Activated CD4-positive, alpha-beta T cell treated with anti-CD3 and anti-CD28 coated beads, Interleukin-2, amount 50 U/mL, for 24 hours (primary cell): ENCODE measurements at regions not wholly inside any gene's neighbourhood (a gene's known extent, or its start where the extent isn't known, plus 50 kb on each side); places are given as distances from the start of the nearest gene placed in this dataset.

ENCODE experiments used
- DNase-seq, 2 donors: peaks; one replicate each; pipeline ENCODE4 v3.0.0-alpha.2; 2020; ENCODE audit warnings: low read depth in 1 of 2, low spot score in 1 of 2

DNA sequence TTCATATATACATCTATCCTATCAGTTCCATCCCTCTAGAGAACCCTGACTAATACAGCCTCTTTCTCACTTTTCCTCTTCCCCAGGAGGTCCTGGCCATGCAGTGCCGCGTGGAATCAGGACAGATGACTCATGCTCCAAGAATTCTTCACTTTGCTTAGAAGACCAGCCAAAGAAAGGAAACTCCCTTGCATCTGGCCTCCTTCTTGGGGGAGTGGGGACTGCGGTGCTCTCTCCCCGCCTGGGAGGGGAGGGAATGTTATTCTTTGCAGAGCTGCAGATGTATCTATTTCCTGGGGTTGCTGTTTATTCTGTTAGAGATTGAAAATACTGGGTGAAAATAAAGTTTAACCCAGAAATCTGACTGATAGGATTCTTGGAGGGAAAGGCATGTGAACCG, 111.5 kb upstream of the SH3BP4 start:
- DNase-seq: no peak

DNA sequence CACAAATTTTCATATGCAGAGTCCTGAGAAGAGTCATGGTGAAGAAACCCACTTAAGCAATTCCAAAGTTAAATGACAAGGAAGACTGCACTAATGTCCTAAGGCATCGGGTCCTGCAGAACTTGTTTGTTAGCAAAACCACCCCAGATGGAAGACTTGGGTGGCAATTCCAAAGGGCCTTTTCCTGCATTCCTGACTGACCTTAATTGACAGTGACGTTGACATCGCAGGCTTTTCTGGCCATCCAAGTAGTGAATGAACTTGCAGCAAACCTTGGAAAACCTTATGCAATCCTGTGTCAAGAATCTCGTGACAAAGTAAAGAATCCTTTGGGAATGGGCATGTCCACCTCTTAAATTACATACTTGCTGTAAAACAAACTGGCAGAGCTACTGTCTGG, 112.5 kb upstream of the SH3BP4 start:
- DNase-seq: no peak

DNA sequence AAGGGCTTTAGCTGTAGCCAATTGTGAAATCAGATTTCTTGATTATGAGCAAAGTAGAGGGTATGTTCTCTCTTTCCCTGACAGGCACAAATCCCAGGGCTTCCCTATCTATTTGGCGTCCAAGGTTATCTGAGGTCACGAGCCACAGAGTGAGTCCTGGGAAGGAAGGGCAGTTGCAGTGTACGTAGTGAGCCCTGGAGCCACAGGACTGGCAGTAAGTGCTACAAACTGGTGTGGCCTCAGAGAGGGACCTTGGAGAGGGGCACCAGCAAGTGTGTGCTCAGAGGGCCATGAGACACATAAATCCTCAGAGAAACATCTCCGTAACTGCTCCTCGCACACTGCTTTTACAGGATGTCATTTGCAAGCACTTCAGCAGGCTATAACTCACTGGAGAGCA, 115.5 kb upstream of the SH3BP4 start:
- DNase-seq: no peak

DNA sequence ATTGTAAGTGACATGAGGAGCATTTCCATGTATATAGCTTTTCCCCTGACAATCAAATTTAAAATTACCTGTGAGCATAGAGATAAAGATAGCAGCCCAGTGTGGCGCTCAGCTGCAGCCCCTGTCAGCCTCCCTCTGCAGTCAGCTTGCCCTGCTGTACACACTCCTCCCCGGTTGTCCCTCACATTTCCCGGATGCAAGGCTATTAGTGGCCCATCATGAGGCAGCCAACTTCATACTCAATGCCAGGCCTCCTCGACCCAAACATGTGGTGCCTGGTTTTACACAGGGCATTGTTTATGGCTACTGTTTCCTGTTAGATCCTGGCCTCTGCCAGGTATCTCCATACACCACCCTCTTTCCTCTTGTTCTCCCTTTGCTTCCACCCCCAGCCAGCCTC, 116.1 kb upstream of the SH3BP4 start:
- no peak for DNase-seq

DNA sequence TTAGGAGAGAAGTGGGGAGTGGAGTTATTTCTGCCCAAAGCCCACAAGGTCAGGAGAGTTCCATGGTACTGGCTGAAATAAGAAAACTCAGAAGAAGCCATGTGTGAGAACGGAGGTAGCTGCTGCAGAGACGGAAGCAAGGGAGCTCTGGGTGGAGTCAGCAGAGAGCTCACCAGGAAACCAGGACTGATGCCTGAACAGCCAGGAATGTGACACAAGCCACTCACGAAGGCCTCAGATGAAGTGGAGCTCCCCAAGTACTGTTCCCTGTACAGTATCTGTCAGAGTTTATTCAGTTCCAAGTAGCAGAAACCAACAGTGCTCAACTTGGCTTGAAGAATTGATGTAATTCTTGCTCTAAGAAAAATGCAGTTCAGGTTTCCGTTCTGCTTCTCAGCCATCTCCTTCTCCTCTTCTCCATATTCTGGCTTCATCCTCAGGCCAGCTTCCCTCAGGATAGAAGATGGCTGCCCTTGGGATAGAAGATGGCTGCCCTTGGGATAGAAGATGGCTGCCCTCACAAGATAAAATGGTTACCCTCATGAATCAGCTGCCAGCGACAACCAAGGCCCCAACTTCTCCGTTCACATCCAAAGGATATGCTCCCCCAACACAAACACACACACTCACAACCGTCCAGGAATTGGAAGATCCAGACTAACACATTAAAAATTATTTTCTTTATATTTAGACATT, 117.4 kb upstream of the SH3BP4 start:
- no peak for DNase-seq

DNA sequence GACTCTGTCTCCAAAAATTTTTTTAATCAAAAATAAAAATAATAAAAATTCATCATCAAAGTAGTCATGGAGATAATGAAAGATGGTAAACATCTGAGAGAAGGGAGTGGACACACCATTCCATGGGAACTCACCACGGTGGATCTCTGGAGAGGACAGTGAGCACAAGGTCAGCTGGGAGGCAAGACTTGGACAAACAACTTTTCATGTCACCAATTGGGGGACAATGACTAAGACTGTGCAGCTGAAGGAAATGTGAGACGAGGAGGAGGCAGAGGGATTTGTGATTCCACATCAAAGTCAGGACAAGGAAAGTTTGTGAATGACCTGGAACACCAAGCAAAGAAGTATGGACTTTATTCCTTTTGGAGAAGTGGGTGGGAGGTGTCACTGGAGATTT, 121.0 kb upstream of the SH3BP4 start:
- no peak for DNase-seq

DNA sequence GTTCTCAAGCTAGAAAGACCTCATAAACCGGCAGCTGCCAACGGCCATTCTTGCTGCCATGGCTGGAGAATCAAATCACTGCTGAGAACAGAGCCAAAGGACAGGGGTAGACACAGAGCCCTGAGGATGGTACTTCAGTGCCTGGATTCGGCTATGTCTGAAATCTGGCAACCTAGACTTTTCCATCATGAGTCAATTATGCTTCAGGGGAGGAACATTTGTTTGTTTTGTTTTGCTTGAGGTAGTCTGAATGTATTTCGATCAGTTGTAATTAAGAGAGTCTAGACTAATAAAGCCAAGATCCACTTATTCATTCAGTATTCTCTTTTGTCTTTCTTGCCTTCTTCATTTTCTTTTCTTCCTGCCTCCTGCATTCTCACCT, 122.8 kb upstream of the SH3BP4 start:
- DNase-seq: no peak

DNA sequence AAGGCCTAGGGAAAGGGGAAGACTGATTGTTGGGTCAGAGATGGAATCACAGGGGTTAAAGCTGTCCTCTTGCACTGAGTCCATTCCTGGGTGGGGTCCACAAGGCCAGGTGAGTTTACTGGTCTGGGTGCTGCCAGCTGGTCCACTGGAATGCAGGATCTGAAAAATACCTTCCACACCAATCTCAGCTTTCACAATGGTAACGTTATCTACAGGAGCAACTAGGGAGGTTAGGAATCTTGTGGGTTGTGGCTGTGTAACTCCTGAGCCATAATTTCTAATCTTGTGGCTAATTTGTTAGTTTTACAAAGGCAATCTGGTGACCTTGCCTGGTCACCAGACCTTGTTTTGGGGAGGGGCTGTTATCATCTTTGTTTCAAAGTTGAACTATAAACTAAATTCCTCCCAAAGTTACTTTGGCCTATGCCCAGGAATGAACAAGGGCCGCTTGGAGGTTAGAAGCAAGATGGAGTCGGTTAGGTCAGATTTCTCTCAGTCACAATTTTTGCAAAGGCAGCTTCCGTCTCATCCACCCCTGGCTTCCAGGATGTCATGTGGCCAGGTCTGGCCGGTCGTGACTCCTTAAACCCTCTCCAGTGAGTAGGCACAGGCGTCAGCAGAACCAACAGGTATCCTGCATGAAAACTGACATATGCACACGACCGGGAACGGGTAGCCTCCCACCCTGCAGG, 123.3 kb upstream of the SH3BP4 start:
- DNase-seq: no peak

DNA sequence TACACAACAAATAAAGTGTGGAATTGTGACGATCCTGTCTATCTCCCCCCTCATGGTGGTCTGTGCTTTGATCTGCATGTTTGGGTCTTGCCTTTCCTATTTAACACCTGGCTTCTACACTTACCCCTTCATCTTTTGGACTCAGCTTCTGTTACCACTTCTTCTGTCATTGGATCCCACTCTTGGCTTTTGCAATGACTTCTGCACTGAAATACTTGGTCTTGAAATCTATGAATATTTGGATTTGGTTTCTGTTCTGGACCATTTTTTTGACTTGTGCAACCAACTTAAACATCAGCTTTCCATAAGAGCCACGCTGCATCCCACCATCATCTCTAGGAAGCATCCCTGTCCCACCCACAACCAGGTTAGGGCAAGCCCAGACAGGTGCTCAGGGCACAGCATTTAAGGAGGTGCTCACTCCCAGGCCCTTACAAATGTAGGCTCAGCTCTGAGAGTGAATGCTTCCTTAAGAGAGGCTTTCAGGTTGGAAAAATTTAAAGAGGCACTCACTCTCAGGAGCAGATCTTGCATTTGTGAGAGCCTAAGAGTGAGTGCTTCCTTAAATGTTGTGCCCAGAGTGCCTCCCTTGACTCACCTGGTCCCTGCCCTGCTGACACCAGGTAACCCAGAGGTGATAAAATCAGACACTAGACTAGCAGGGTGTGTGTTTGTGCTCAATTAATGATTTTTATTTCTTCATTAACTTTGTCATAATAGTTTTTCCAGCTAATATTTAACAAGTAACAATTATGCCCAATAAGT, 124.5 kb upstream of the SH3BP4 start:
- no peak for DNase-seq

DNA sequence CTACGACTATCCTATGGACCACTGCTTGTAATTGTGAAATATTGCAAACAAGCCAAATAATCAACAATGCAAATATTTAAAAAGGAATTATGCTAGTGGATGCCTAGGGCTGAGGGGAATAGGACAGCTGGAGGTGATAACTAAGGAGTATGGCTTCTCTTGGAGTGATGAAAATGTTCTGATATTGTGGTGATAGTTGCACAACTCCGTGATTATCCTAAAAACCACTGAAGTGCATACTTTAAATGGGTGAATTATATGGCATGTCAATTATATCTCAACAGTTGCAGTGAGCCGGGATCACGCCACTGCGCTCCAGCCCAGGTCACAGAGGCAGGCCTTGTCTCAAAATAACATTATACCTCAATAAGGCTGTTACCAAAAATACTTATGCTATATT, 125.1 kb upstream of the SH3BP4 start:
- DNase-seq: no peak

DNA sequence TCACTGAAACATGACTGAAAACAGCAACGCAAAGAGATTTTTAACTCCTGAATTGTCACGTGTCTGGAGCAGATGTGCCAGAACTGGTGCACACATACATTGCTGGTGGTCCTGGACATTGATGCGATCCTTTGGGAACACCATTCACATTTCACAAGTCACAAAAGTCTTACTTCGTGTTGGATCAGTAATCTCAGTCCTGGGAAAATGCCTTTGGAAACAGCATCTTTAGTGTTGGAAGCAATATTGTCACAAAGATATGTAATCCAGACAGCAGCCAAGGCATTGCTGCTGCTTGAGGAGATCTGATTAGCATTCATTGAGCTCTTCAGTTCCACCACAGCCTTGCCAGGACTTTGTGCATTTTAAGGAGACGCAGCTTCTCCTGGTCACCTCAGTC, 126.2 kb upstream of the SH3BP4 start:
- no peak for DNase-seq

DNA sequence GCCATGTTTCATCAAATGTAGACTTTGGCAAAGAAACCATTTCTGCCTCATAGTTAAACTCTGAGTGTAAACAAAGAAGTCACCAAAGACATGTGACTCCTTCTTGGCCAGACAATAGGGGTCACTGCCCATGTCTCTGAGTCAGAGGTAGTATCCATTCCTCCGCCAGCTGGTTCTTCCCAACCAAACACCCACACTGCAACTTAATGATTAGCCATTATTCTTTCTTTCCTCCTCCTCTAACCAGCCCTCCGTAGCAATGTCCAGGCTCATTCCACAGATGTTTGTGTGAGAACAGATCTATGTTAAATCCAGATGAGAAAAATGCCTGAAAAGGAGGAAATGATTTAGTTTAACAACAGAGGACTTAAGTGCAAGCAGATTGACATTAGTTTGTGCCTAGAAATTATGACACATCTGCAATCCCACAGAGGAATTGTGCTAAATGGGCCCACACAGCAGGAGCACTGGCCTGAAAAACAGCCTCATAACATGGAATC, 127.9 kb upstream of the SH3BP4 start:
- DNase-seq: no peak

DNA sequence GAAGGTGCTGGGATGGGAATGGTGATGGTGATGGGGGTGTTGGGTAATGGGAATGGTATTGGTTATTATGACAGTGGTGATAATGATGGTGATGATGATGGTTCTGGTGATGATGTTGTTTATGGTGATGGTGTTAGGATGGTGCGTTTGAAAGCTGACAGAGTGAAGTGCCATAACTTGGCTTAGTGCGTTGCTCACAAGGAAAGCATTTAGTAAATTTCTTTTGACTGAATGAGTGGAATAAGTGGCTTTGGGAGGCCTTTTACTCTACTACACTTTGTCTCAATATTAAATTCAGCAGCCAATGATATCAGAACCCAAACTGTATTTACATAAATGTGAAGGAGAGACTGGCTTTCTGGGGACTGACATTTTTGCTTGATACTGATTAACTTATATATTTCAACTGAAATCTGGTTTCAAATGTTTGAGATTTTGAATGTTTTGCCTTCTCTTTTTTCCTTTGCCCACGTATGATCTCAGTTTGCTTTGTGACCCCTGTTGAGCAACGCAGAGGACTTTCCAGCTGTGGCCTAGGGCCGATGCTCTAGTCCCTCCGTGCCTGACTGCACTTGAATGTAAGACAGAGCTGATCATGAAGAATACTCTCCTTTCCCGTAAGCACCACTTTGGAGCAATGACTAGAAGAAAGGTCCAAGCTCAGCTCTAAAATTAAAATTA, 128.5 kb upstream of the SH3BP4 start:
- DNase-seq: no peak

DNA sequence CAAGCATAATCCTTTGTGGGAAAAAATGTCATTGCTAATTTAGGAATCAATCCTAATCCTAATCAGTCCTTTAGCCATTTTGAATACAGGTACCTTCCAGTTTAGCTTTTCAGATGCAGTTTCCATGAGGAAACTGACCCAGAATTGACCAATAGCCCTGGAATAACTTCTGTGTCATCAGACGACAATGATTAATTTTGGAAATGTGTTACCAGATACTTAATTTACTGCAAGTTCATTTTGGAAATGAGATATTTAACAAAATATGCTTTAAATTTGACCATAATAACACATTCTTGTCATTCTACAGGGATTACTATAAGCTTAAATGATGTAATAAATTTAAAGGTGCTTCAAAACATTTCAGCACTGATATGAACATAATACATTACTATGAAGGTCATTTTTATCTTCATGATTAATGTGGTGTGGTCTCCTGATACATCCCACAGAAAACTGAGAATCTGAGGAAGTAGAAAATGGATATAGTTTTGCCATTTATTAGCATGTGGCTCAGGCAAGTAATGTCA, 129.8 kb upstream of the SH3BP4 start:
- DNase-seq: no peak

DNA sequence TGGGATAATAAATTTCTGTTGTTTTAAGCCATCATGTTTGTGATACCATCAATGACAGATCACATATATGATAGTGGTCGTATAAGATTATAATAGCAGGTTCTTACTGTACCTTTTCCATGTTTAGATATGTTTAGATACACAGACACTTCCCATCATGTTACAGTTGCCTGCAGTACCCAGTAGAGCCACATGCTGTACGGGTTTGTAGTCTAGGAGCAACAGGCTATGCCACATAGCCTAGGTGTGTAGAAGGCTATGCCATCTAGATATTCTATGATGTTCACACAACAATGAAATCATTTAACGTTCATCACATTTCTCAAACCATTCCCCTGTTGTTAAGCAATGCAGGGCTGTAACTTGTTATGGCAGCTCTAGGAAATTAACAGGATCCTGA, 132.9 kb upstream of the SH3BP4 start:
- no peak for DNase-seq

DNA sequence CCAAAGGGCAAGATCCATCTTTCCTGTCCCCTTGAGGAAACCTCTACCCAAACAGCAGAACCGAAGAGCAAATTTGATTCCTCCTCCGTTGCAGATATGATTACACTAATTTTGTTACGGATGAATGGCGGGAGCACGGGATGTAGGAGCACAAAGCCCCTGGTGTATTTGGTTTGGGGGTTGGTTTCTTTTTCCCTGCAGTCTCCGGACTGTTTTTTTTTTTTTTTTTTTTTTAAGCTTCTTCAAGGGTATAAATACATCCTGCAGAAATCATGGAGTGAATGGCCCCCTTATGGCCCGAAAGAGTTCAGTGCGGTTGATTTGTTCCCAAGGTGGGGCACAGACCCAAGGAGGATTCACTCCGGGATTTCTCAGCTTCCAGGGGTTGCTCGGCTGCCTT, 135.3 kb upstream of the SH3BP4 start:
- DNase-seq: no peak

DNA sequence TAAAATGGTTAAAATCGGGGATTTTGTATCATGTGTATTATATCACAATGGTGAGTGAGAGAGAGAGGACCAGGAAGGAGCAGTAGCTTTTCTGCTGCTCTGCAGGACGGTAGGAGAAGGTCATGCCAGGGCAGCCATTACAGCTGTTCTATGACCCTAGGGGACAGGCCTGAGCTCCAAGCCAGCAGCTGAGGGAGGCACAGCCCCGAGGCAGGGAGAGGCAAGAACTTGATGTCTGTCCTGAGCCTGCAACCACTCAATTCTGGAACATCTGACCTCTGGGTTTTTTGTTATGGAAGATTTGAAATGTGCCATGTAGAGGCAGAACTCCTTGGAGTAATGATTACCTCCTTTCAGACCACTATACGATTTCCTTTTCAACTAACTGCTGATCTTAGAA, 135.8 kb upstream of the SH3BP4 start:
- no peak for DNase-seq

DNA sequence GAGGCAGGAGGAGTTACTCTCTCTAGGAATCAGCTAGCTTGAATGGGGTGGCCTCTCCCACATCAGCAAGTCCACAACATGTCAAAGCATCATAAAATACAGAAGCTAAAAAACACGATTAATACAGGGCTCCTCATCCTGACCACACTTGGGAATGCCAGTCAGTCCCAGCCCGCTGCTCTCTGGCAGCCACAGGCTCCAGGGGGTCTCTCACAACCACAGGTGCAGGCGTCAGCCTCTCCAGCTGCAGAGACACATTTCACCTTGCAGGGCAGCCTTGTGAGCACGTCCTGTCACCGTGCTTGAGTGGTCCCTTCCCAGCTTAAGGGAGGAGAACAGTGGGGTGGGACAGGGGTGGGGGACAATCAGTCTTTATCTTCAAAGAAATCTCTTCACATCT, 137.4 kb upstream of the SH3BP4 start:
- DNase-seq: no peak

DNA sequence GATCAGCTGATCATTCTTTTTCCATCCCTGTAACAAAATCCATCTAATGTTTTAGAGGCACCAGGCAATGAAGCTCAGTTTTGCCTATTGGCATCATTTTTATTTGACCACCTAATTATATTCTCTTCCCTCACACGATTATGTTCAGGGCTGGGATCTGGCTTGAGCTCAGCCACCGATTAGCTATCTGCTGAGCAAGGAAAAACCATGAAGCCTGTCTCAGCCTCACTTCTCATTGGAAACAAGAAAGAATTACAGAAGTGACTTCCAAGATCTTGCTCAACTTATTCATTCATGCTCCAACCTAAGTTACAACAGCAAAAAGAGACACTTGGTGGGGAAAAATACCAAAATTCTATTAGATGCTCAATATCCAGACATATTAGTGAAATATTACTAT, 139.0 kb upstream of the SH3BP4 start:
- no peak for DNase-seq

DNA sequence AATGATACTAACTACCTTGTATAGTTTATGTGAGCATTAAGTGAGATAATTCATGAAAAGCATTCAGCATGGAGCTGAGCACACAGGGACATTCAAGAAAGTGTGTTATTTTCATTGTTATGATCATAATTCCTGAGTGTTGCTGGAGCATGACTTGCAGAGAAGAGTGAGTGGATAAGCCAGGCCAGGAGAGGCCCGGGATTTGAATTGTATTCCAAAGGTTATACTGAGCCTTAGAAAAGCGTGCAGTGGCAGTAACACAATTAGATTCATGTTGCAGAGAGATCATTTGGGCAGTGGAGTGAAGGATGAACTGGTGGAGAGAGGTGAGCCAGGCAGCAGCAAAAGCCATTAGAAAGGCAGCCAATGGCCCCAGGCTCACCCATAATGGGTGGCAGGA, 142.9 kb upstream of the SH3BP4 start:
- DNase-seq: no peak

DNA sequence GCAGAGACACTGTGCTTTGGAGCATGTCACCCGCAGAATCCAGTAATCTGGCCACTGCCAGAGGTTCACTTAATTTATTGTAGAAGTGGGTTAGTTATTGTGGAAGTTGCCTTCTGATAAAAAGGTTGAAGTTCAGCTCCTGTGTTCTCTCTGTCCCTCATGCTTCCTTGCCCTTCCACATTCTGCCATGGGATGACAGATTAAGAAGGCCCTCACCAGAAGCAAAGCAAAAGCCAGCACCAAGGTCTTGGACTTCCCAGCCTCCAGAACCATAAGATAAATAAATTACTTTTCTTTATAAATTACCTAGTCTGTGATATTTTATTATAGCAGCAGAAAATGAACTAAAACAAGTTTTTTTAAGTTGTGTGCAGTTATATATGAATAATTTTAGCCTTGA, 145.0 kb upstream of the SH3BP4 start:
- DNase-seq: no peak
